HCT116 (cell line): ENCODE measurements at regions not wholly inside any gene's neighbourhood (a gene's known extent, or its start where the extent isn't known, plus 50 kb on each side); places are given as distances from the start of the nearest gene placed in this dataset.

ENCODE experiments used
- CTCF ChIP-seq, 3 experiments: fragments of 200-600 bp in 1 of 3; sonication (generic) in 1 of 3; IDR thresholded peaks in 2 of 3; conservative IDR thresholded peaks in 1 of 3; 2 replicates each; pipeline ENCODE4 v1.5.1; 2012 to 2017; ENCODE audit warnings: low read depth in 2 of 3, low read length in 2 of 3, antibody characterized with exemption in 1 of 3, borderline replicate concordance in 1 of 3, control low read depth in 1 of 3, mild to moderate bottlenecking in 1 of 3, mixed read lengths in 1 of 3, mixed run types in 1 of 3, moderate library complexity in 1 of 3; ENCODE audit not compliant: insufficient read depth in 1 of 3
- ELF1 ChIP-seq: IDR thresholded peaks from 2 replicates; pipeline ENCODE4 v1.6.1; 2012; ENCODE audit warnings: low read depth, borderline replicate concordance
- MAX ChIP-seq: IDR thresholded peaks from 2 replicates; pipeline ENCODE4 v1.6.1; 2012
- POLR2A ChIP-seq: IDR thresholded peaks from 2 replicates; pipeline ENCODE4 v1.7.0; 2011; ENCODE audit warnings: borderline replicate concordance; ENCODE audit not compliant: insufficient read depth, insufficient read length; ENCODE audit errors: extremely low read depth
- RAD21 ChIP-seq: IDR thresholded peaks from 2 replicates; pipeline ENCODE4 v1.6.1; 2012; ENCODE audit warnings: low read depth, mild to moderate bottlenecking
- ZFX ChIP-seq: fragments of 450-650 bp; IDR thresholded peaks from 2 replicates; pipeline ENCODE4 v1.6.1; 2017

- no peak for TF ChIP-seq POLR2A
- TF ChIP-seq ZFX: no peak
- TF ChIP-seq RAD21: no peak
- no peak for TF ChIP-seq MAX
- TF ChIP-seq CTCF (IDR thresholded peaks at IDR 0.05 in 2 of 3, conservative IDR thresholded peaks at IDR 0.05 in 1 of 3; ENCODE audit: borderline replicate concordance in 1 of 3, insufficient read depth in 1 of 3, low read depth in 2 of 3, low read length in 2 of 3): no peak
- no peak for TF ChIP-seq ELF1
Observed at GRCh38 chr1:61539720-61540462, 185.1 kb downstream of the TM2D1 start.
